Brain microvascular endothelial cell (primary cell): ENCODE measurements at regions not wholly inside any gene's neighbourhood (a gene's known extent, or its start where the extent isn't known, plus 50 kb on each side); places are given as distances from the start of the nearest gene placed in this dataset.

Experiments used
- DNase-seq: peaks from one replicate; pipeline ENCODE4 v3.0.0-alpha.2; 2020
- H3K27ac ChIP-seq: fragments of 250-450 bp; sonication (Bioruptor Pico); 2 replicates; pipeline ENCODE4 v1.5.1; 2020; ENCODE audit warnings: mild to moderate bottlenecking, moderate library complexity
- H3K27me3 ChIP-seq: fragments of 250-450 bp; sonication (Bioruptor Pico); replicated peaks from 2 replicates; pipeline ENCODE4 v1.5.1; 2020; ENCODE audit warnings: mild to moderate bottlenecking
- H3K36me3 ChIP-seq: fragments of 250-450 bp; sonication (Bioruptor Pico); replicated peaks from 2 replicates; pipeline ENCODE4 v1.5.1; 2020; ENCODE audit warnings: mild to moderate bottlenecking
- H3K4me3 ChIP-seq: 2 replicates; pipeline ENCODE4 v1.5.1; 2011; ENCODE audit warnings: low read depth, mild to moderate bottlenecking, control low read depth, low read length, moderate library complexity
- CTCF ChIP-seq: IDR thresholded peaks from 2 replicates; pipeline ENCODE4 v1.5.1; 2011; ENCODE audit warnings: low read depth, mild to moderate bottlenecking, moderate library complexity, low read length, control low read depth, inconsistent platforms; ENCODE audit errors: missing control alignments
- in situ Hi-C: cut with HindIII; loops from 2 replicates; pipeline ENCODE4 v1.10.0; 2017; ENCODE audit warnings: low sequenced_read_pairs, low pct_ligation_motif_present

- no peaks in the 10 kb centered on the region for H3K27me3 ChIP-seq
- H3K27ac ChIP-seq: no peak overlapping the region
- peak; percentile 33 for TF ChIP-seq CTCF
- H3K36me3 ChIP-seq: no peaks in the 10 kb centered on the region
- in situ Hi-C loops: no loop called here
- DNase-seq: no peak
- H3K4me3 ChIP-seq: no peak overlapping the region
Measured at GRCh38 chr14:50055461-50056228, 60.7 kb downstream of the VCPKMT start.

- TF ChIP-seq CTCF: no peak
- H3K4me3 ChIP-seq: no peak overlapping the region
- in situ Hi-C loops: no loop called here
- no peak overlapping the region for H3K27ac ChIP-seq
- DNase-seq: no peak
- no peaks in the 10 kb centered on the region for H3K27me3 ChIP-seq
- no peaks in the 10 kb centered on the region for H3K36me3 ChIP-seq
Measured at GRCh38 chr14:50056435-50056834, 59.9 kb downstream of the VCPKMT start.

- DNase-seq: no peak
- in situ Hi-C loops: no loop called here
- H3K27ac ChIP-seq: no peak overlapping the region
- H3K4me3 ChIP-seq: no peak overlapping the region
- H3K36me3 ChIP-seq: no peaks in the 10 kb centered on the region
- no peak for TF ChIP-seq CTCF
- H3K27me3 ChIP-seq: no peaks in the 10 kb centered on the region
Measured at GRCh38 chr14:50057331-50057730, 59.0 kb downstream of the VCPKMT start.

GRCh38 chr14:50058113-50058512, 58.3 kb downstream of the VCPKMT start:
- no peaks in the 10 kb centered on the region for H3K27me3 ChIP-seq
- no peaks in the 10 kb centered on the region for H3K36me3 ChIP-seq
- no peak for TF ChIP-seq CTCF
- no peak overlapping the region for H3K27ac ChIP-seq
- no peak for DNase-seq
- no peak overlapping the region for H3K4me3 ChIP-seq
- in situ Hi-C loops: no loop called here
